Fibroblast of lung (primary cell): ENCODE measurements at regions not wholly inside any gene's neighbourhood (a gene's known extent, or its start where the extent isn't known, plus 50 kb on each side); places are given as distances from the start of the nearest gene placed in this dataset.

Source experiments
- DNase-seq, 2 donors: peaks; one replicate each; pipeline versions ENCODE4 v3.0.0 to v3.0.0-alpha.2; 2010; ENCODE audit warnings: low read depth in 2 of 2
- H2AFZ ChIP-seq: 2 replicates; pipeline ENCODE4 v1.5.1; 2012; ENCODE audit warnings: low read length, control low read depth, inconsistent platforms
- H3K27ac ChIP-seq: 2 replicates; pipeline ENCODE4 v1.5.1; 2011; ENCODE audit warnings: low read length, control low read depth; ENCODE audit not compliant: insufficient read depth
- H3K27me3 ChIP-seq: 2 replicates; pipeline ENCODE4 v1.5.1; 2011; ENCODE audit warnings: mild to moderate bottlenecking, low read length; ENCODE audit not compliant: control insufficient read depth, insufficient read depth
- H3K36me3 ChIP-seq: 2 replicates; pipeline ENCODE4 v1.5.1; 2011; ENCODE audit warnings: low read length; ENCODE audit not compliant: control insufficient read depth, insufficient read depth
- H3K4me1 ChIP-seq: 2 replicates; pipeline ENCODE4 v1.5.1; 2011; ENCODE audit warnings: low read length; ENCODE audit not compliant: control insufficient read depth, insufficient read depth; ENCODE audit errors: extremely low read depth
- H3K4me2 ChIP-seq: 2 replicates; pipeline ENCODE4 v1.5.1; 2011; ENCODE audit warnings: low read length, control low read depth; ENCODE audit not compliant: insufficient read depth; ENCODE audit errors: extremely low read depth
- H3K4me3 ChIP-seq, 4 experiments: fragments of 200-600 bp in 1 of 4; sonication (generic) in 1 of 4; replicated peaks in 1 of 4; 2 replicates each; pipeline ENCODE4 v1.5.1; 2011 to 2016; ENCODE audit warnings: low read length in 4 of 4, low read depth in 3 of 4, mild to moderate bottlenecking in 3 of 4, control low read depth in 2 of 4, inconsistent platforms in 1 of 4, mixed read lengths in 1 of 4; ENCODE audit not compliant: insufficient read depth in 1 of 4; ENCODE audit errors: control extremely low read depth in 1 of 4
- H3K79me2 ChIP-seq: 2 replicates; pipeline ENCODE4 v1.5.1; 2012; ENCODE audit warnings: mild to moderate bottlenecking, low read length, inconsistent platforms; ENCODE audit not compliant: control insufficient read depth, insufficient read depth
- H3K9ac ChIP-seq: 2 replicates; pipeline ENCODE4 v1.5.1; 2011; ENCODE audit warnings: mild to moderate bottlenecking, low read length, control low read depth; ENCODE audit not compliant: insufficient read depth
- H3K9me3 ChIP-seq: 2 replicates; pipeline ENCODE4 v1.5.1; 2012; ENCODE audit warnings: low read depth, low read length; ENCODE audit not compliant: control insufficient read depth, insufficient read depth
- H4K20me1 ChIP-seq: 2 replicates; pipeline ENCODE4 v1.5.1; 2011; ENCODE audit warnings: low read length; ENCODE audit not compliant: control insufficient read depth, insufficient read depth; ENCODE audit errors: extremely low read depth
- EZH2 ChIP-seq: IDR thresholded peaks from 2 replicates; pipeline ENCODE4 v1.5.1; 2012; ENCODE audit warnings: low read length, control low read depth, mild to moderate bottlenecking; ENCODE audit errors: missing control alignments
- TF ChIP-seq, protein P1 (sequence below), 2 donors: IDR thresholded peaks in 1 of 2; conservative IDR thresholded peaks in 1 of 2; 1 replicate in 1 of 2; 2 replicates in 1 of 2; pipeline ENCODE4 v1.5.1; 2011 to 2012; ENCODE audit warnings: low read length in 2 of 2, control low read depth in 1 of 2, inconsistent platforms in 1 of 2, low read depth in 1 of 2, mild to moderate bottlenecking in 1 of 2

DNA sequence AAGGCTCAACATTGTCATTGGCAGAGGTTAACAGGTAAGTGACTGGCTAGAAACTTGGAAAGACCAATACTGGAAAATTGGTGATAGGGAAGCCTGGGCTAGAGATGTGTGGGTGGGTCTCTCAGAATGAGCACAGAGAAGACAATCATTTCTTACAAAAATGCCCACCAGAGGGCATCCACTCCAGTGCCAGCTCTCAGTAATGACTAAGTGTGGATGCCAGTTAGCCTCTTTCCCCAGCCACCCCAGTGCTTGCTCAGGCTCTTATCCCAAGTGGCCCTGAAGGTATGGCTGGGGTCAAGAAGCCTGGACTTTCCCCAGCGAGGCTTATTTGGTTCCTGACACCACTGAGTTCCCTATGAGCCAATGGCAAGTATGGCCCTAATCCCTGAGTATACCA, 115.9 kb upstream of the ST8SIA2 start:
- DNase-seq = peak in 1 of 2 donors; percentile 13
- H4K20me1 ChIP-seq = no peaks in the 10 kb centered on the region
- H3K79me2 ChIP-seq = no peaks in the 10 kb centered on the region
- TF ChIP-seq, protein P1, sequence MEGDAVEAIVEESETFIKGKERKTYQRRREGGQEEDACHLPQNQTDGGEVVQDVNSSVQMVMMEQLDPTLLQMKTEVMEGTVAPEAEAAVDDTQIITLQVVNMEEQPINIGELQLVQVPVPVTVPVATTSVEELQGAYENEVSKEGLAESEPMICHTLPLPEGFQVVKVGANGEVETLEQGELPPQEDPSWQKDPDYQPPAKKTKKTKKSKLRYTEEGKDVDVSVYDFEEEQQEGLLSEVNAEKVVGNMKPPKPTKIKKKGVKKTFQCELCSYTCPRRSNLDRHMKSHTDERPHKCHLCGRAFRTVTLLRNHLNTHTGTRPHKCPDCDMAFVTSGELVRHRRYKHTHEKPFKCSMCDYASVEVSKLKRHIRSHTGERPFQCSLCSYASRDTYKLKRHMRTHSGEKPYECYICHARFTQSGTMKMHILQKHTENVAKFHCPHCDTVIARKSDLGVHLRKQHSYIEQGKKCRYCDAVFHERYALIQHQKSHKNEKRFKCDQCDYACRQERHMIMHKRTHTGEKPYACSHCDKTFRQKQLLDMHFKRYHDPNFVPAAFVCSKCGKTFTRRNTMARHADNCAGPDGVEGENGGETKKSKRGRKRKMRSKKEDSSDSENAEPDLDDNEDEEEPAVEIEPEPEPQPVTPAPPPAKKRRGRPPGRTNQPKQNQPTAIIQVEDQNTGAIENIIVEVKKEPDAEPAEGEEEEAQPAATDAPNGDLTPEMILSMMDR (conservative IDR thresholded peaks at IDR 0.05 in 1 of 2, IDR thresholded peaks at IDR 0.05 in 1 of 2; ENCODE audit: low read depth in 1 of 2, low read length in 2 of 2) = no peak
- no peak for TF ChIP-seq EZH2
- H3K4me1 ChIP-seq = no peaks in the 10 kb centered on the region
- H3K9me3 ChIP-seq = no peaks in the 10 kb centered on the region
- no peak overlapping the region for H3K4me2 ChIP-seq
- no peak overlapping the region for H3K27ac ChIP-seq
- no peak overlapping the region for H2AFZ ChIP-seq
- H3K36me3 ChIP-seq = no peaks in the 10 kb centered on the region
- no peak overlapping the region for H3K4me3 ChIP-seq
- no peaks in the 10 kb centered on the region for H3K27me3 ChIP-seq
- no peak overlapping the region for H3K9ac ChIP-seq

DNA sequence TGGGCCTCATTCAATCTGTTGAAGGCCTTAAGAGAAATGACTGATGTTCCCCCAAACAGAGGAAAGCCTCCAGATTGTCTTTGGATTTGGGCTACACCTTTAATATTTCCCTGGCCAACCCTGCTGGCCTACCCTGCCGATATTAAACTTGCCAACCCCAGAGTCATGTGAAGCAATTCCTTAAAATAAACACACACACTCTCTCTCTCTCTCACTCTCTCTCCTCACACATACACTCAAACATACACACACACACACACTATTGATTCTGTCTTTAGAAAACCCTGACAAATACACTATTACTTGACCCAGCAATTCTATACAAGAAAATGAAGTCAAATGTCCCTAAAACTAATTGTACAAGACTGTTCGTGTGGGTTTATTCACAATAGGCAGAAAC, 109.9 kb upstream of the ST8SIA2 start:
- no peak overlapping the region for H3K9ac ChIP-seq
- no peak overlapping the region for H3K4me3 ChIP-seq
- no peak overlapping the region for H3K27ac ChIP-seq
- H3K4me1 ChIP-seq = no peaks in the 10 kb centered on the region
- no peak overlapping the region for H2AFZ ChIP-seq
- TF ChIP-seq, protein P1 (conservative IDR thresholded peaks at IDR 0.05 in 1 of 2, IDR thresholded peaks at IDR 0.05 in 1 of 2; ENCODE audit: low read depth in 1 of 2, low read length in 2 of 2) = no peak
- TF ChIP-seq EZH2 = no peak
- H4K20me1 ChIP-seq = no peaks in the 10 kb centered on the region
- H3K9me3 ChIP-seq = no peaks in the 10 kb centered on the region
- no peak for DNase-seq
- no peaks in the 10 kb centered on the region for H3K79me2 ChIP-seq
- no peak overlapping the region for H3K4me2 ChIP-seq
- H3K27me3 ChIP-seq = no peaks in the 10 kb centered on the region
- no peaks in the 10 kb centered on the region for H3K36me3 ChIP-seq

DNA sequence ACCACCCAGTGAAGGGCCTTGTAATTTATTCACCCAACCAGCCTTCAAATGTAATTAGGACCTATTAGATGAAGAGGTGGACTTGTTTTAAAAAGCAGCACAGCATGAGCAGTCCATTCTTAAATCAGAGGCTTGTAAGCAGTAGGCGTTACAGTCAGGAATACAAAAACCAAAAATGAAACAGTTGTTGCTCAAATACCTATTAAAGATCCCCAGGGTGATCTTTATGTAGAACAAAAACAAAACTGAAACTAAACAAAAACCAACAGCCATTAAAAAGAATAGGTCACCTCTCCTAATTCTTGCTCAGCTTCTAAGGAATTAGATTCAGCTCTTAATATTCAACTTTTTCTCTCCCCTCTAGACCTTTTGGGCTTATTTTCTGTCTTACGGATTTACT, 104.9 kb upstream of the ST8SIA2 start:
- H3K36me3 ChIP-seq = no peaks in the 10 kb centered on the region
- H3K27ac ChIP-seq = no peak overlapping the region
- TF ChIP-seq, protein P1 (conservative IDR thresholded peaks at IDR 0.05 in 1 of 2, IDR thresholded peaks at IDR 0.05 in 1 of 2; ENCODE audit: low read depth in 1 of 2, low read length in 2 of 2) = no peak
- TF ChIP-seq EZH2 = no peak
- no peaks in the 10 kb centered on the region for H3K79me2 ChIP-seq
- H2AFZ ChIP-seq = no peak overlapping the region
- H3K9me3 ChIP-seq = no peaks in the 10 kb centered on the region
- DNase-seq = no peak
- no peak overlapping the region for H3K9ac ChIP-seq
- no peak overlapping the region for H3K4me3 ChIP-seq
- no peaks in the 10 kb centered on the region for H4K20me1 ChIP-seq
- no peaks in the 10 kb centered on the region for H3K27me3 ChIP-seq
- no peaks in the 10 kb centered on the region for H3K4me1 ChIP-seq
- H3K4me2 ChIP-seq = no peak overlapping the region
